ENCODE measurements at regions not wholly inside any gene's neighbourhood (a gene's known extent, or its start where the extent isn't known, plus 50 kb on each side); places are given as distances from the start of the nearest gene placed in this dataset.

DNA sequence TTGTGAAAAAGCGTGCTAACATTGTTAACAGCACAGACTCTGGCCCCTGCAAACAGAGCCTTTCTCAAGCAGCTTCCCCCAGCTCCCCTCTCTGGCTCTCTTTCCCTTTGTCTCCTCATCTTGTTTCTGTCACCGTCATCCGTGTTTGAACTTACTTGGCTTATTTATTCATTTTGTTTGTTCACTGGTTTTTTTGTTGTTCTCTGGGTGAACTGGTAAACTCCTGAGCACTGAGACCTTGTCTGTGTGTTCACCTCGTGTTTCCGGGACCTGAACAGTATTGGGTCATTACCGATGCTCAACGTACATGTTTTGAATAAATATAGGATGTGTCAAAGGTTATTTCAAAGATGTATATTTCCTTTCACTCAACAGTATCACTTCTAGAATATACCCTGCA, 92.4 kb upstream of the USP29 start:
- TF ChIP-seq GATA1 (IDR thresholded peaks at IDR 0.05; ENCODE audit: low read depth, low read length) (no peak), POLR2A (IDR thresholded peaks at IDR 0.05; ENCODE audit: low read length) (no peak)

All from erythroblast (primary cell).